SK-N-SH (cell line): ENCODE measurements at regions not wholly inside any gene's neighbourhood (a gene's known extent, or its start where the extent isn't known, plus 50 kb on each side); places are given as distances from the start of the nearest gene placed in this dataset.

Source experiments
- CTCF ChIA-PET: fragments of 300-600, 350-600 bp; formaldehyde crosslinking; extraction: SDS; loops from one replicate; lab custom pipeline; 2021; lab: Yijun Ruan, JAX
- POLR2A ChIA-PET: fragments of 350-600 bp; sonication (Branson Sonifier 250); formaldehyde crosslinking; extraction: SDS; loops from one replicate; lab custom pipeline; 2020; ENCODE audit warnings: antibody characterized with exemption, inconsistent platforms; lab: Yijun Ruan, JAX
- DNase-seq: peaks from one replicate; pipeline ENCODE4 v3.0.0; 2012
- H2AFZ ChIP-seq: fragments of 200-600 bp; sonication (generic); 2 replicates; pipeline ENCODE4 v1.8.1; 2016; ENCODE audit warnings: antibody characterized with exemption, mild to moderate bottlenecking, low read depth
- H3F3A ChIP-seq: fragments of 200-600 bp; sonication (generic); replicated peaks from 2 replicates; pipeline ENCODE3; 2016; ENCODE audit warnings: antibody characterized with exemption, mild to moderate bottlenecking; ENCODE audit not compliant: insufficient read depth
- H3K27ac ChIP-seq, 2 experiments: fragments of 200-500 bp in 1 of 2; fragments of 200-600 bp in 1 of 2; sonication (Bioruptor generic) in 1 of 2; sonication (generic), shearing (Covaris generic) in 1 of 2; 2 replicates each; pipeline versions ENCODE4 v1.5.1 to v1.6.1; 2014 to 2016; ENCODE audit warnings: low read depth in 2 of 2, inconsistent platforms in 1 of 2, low read length in 1 of 2, mild to moderate bottlenecking in 1 of 2, mixed read lengths in 1 of 2
- H3K27me3 ChIP-seq: fragments of 200-600 bp; sonication (generic), shearing (Covaris generic); 2 replicates; pipeline ENCODE4 v1.6.1; 2016; ENCODE audit warnings: mixed run types; ENCODE audit not compliant: insufficient read depth
- H3K36me3 ChIP-seq, 2 experiments: fragments of 200-500 bp in 1 of 2; fragments of 200-600 bp in 1 of 2; sonication (Bioruptor generic) in 1 of 2; sonication (generic) in 1 of 2; replicated peaks in 1 of 2; 2 replicates each; pipeline versions ENCODE3 to v1.5.1; 2014 to 2016; ENCODE audit warnings: low read length in 1 of 2, mild to moderate bottlenecking in 1 of 2; ENCODE audit not compliant: insufficient read depth in 2 of 2, control insufficient read depth in 1 of 2
- H3K4me1 ChIP-seq, 2 experiments: fragments of 200-500 bp in 1 of 2; fragments of 200-600 bp in 1 of 2; sonication (Bioruptor generic) in 1 of 2; sonication (generic), shearing (Covaris generic) in 1 of 2; 2 replicates each; pipeline versions ENCODE4 v1.5.1 to v1.6.1; 2014 to 2016; ENCODE audit warnings: low read depth in 1 of 2, low read length in 1 of 2, mixed run types in 1 of 2; ENCODE audit not compliant: insufficient read depth in 2 of 2, control insufficient read depth in 1 of 2
- H3K4me2 ChIP-seq: fragments of 200-600 bp; sonication (generic), shearing (Covaris generic); 2 replicates; pipeline ENCODE4 v1.6.1; 2017; ENCODE audit warnings: mixed run types
- H3K4me3 ChIP-seq, 2 experiments: fragments of 200-500 bp in 1 of 2; fragments of 200-600 bp in 1 of 2; sonication (Bioruptor generic) in 1 of 2; sonication (generic), shearing (Covaris generic) in 1 of 2; 2 replicates each; pipeline versions ENCODE4 v1.5.1 to v1.8.1; 2014 to 2016; ENCODE audit warnings: low read depth in 2 of 2, inconsistent platforms in 1 of 2, low read length in 1 of 2, mild to moderate bottlenecking in 1 of 2, mixed read lengths in 1 of 2, moderate library complexity in 1 of 2
- H3K79me2 ChIP-seq: fragments of 200-600 bp; sonication (generic); 2 replicates; pipeline ENCODE4 v1.8.1; 2017; ENCODE audit warnings: mild to moderate bottlenecking; ENCODE audit not compliant: insufficient read depth
- H3K9ac ChIP-seq: fragments of 200-600 bp; sonication (generic); 2 replicates; pipeline ENCODE4 v1.6.1; 2017; ENCODE audit warnings: mixed run types
- H3K9me2 ChIP-seq: fragments of 200-600 bp; sonication (generic); 2 replicates; pipeline ENCODE4 v1.6.1; 2017; ENCODE audit warnings: mixed run types
- H3K9me3 ChIP-seq: fragments of 200-600 bp; sonication (generic); 2 replicates; pipeline ENCODE4 v1.6.1; 2017; ENCODE audit warnings: mixed run types, mild to moderate bottlenecking, moderate library complexity
- H4K20me1 ChIP-seq: fragments of 200-600 bp; sonication (generic); 2 replicates; pipeline ENCODE4 v1.6.1; 2017; ENCODE audit warnings: mild to moderate bottlenecking, mixed run types; ENCODE audit not compliant: insufficient read depth
- CHD2 ChIP-seq: fragments of 150-350 bp; IDR thresholded peaks from 2 replicates; pipeline ENCODE4 v1.6.1; 2018; ENCODE audit warnings: low read length; ENCODE audit not compliant: partially characterized antibody
- FOXJ3 ChIP-seq: sonication (generic); formaldehyde crosslinking; IDR thresholded peaks from 2 replicates; pipeline ENCODE4 v1.5.1; 2020; ENCODE audit warnings: mild to moderate bottlenecking, missing genetic modification reagents
- GABPA ChIP-seq: IDR thresholded peaks from 2 replicates; pipeline ENCODE4 v1.4.0; 2012; ENCODE audit warnings: low read depth, mild to moderate bottlenecking
- MXI1 ChIP-seq: IDR thresholded peaks from 2 replicates; pipeline ENCODE4 v1.6.1; 2012; ENCODE audit warnings: mild to moderate bottlenecking, low read depth, low read length, improper control_type of control experiment
- NFIC ChIP-seq: IDR thresholded peaks from 2 replicates; pipeline ENCODE4 v1.4.0; 2012; ENCODE audit warnings: borderline replicate concordance
- POLR2AphosphoS5 ChIP-seq: IDR thresholded peaks from 2 replicates; pipeline ENCODE4 v1.6.1; 2012; ENCODE audit warnings: low read depth, low read length
- RCOR1 ChIP-seq: fragments of 150-350 bp; IDR thresholded peaks from 2 replicates; pipeline ENCODE4 v1.6.1; 2017; ENCODE audit warnings: antibody characterized with exemption, low read length
- RXRA ChIP-seq: IDR thresholded peaks from 2 replicates; pipeline ENCODE4 v1.4.0; 2012; ENCODE audit warnings: low read depth, mild to moderate bottlenecking, borderline replicate concordance
- SIN3A ChIP-seq: IDR thresholded peaks from 2 replicates; pipeline ENCODE4 v1.6.1; 2012; ENCODE audit warnings: low read depth, mild to moderate bottlenecking, low read length, moderate library complexity, borderline replicate concordance
- TAF1 ChIP-seq: IDR thresholded peaks from 2 replicates; pipeline ENCODE4 v1.6.1; 2012; ENCODE audit warnings: low read depth, mild to moderate bottlenecking, low read length, moderate library complexity, borderline replicate concordance
- TCF12 ChIP-seq: IDR thresholded peaks from 2 replicates; pipeline ENCODE4 v1.4.0; 2012
- YY1 ChIP-seq: IDR thresholded peaks from 2 replicates; pipeline ENCODE4 v1.4.0; 2012; ENCODE audit warnings: low read depth, mild to moderate bottlenecking
- WGBS: methylation state at CpG from one replicate; pipeline ENCODE4 v1.1.6; 2017; ENCODE audit warnings: low lambda C conversion rate; 5-methylcytosine and 5-hydroxymethylcytosine counted together
- TF ChIP-seq, protein P1 (sequence below): IDR thresholded peaks from 2 replicates; pipeline ENCODE4 v1.4.0; 2012; ENCODE audit warnings: low read depth
- TF ChIP-seq, protein P2 (sequence below): IDR thresholded peaks from 2 replicates; pipeline ENCODE4 v1.4.0; 2012; ENCODE audit warnings: low read depth, borderline replicate concordance
- TF ChIP-seq, protein P3 (sequence below): fragments of 150-350 bp; IDR thresholded peaks from 2 replicates; pipeline ENCODE4 v1.6.1; 2016; ENCODE audit warnings: mild to moderate bottlenecking, low read depth, low read length

GRCh38 chr15:56797720-56798275, 64.5 kb upstream of the ZNF280D start:
- Histone ChIP-seq H4K20me1 (no peaks in the 10 kb centered on the region), H3K27me3 (no peaks in the 10 kb centered on the region), H3K4me1 (no peaks in the 10 kb centered on the region; a peak in 1 of 4 replicates), H3K9me3 (peaks cover 4% of the 10 kb centered on the region; the same call in 1 of the 2 replicates), H3K4me3 (no peak overlapping the region), H3K9me2 (no peaks in the 10 kb centered on the region), H2AFZ (no peak overlapping the region), H3K79me2 (no peaks in the 10 kb centered on the region), H3F3A (peaks cover 10% of the 10 kb centered on the region), H3K27ac (no peak overlapping the region), H3K36me3 (no peaks in the 10 kb centered on the region), H3K4me2 (no peak overlapping the region), H3K9ac (no peak overlapping the region)
- CTCF ChIA-PET = interaction anchor here (0.9 kb wide), 1 partner anchor 339 kb away, joined by 3 read pairs; no protein-coding TSS in a partner anchor
- POLR2A ChIA-PET = no interaction called here
- no peak for DNase-seq
- TF ChIP-seq MXI1 (no peak), RXRA (no peak), CHD2 (no peak), TAF1 (no peak), NFIC (no peak)
- 0% methylated on average over 1 of the region's 1 CpG for WGBS

GRCh38 chr15:56795502-56795901, 62.2 kb upstream of the ZNF280D start:
- no peaks in the 10 kb centered on the region; a peak in 1 of 4 replicates for H3K4me1 ChIP-seq
- no peak for TF ChIP-seq TCF12
- TF ChIP-seq FOXJ3 (CRISPR knock-in tag) = no peak
- TF ChIP-seq, all 33 proteins: peak for 0
- no peaks in the 10 kb centered on the region for H4K20me1 ChIP-seq
- H3K36me3 ChIP-seq = no peaks in the 10 kb centered on the region
- H3K4me3 ChIP-seq = no peak overlapping the region
- peaks cover 10% of the 10 kb centered on the region for H3F3A ChIP-seq
- H3K9me2 ChIP-seq = no peaks in the 10 kb centered on the region
- H3K27ac ChIP-seq = no peak overlapping the region
- POLR2A ChIA-PET = no interaction called here
- DNase-seq = no peak
- H2AFZ ChIP-seq = no peak overlapping the region
- CTCF ChIA-PET = no interaction called here
- H3K9ac ChIP-seq = no peak overlapping the region
- 67% methylated on average over 4 of the region's 4 CpGs for WGBS
- no peak overlapping the region for H3K4me2 ChIP-seq
- H3K79me2 ChIP-seq = no peaks in the 10 kb centered on the region
- peaks cover 4% of the 10 kb centered on the region; the same call in 1 of the 2 replicates for H3K9me3 ChIP-seq
- no peaks in the 10 kb centered on the region for H3K27me3 ChIP-seq

DNA sequence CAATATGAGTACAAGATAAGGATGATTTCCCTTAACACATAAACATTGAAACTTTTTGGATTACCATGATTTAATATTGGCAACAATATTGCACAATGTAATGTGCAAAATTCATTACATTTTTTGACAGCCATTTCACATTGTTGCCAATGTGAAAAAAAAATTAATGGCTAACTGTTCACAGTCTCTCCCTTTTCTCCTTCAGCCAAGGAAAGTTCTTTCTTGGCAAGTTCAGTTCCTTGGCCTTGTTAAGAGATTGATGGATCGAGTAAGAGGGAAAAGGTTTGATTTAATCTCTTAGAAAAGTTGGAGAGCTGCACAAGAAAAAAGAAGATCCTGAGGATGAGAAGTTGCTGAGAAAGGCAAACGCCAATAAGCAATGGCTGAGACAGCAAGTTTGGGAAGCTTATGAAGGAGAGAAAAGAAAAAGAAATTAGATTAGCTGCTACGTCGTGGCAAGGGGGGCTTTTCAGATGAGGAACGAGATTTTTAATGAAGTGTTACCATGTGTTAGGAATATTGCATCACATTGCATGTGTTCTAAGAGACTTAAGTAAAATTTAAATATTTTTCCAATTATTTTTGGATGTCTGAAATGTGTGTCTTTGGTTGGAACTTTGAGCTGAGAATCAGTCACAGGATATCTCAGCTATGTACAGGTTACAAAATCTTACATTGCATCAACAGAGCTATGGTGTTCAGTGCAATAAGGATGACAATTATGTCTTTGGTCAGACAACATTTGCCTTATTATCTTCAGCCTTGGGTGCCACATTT, 61.4 kb upstream of the ZNF280D start:
- ChIA-PET CTCF (interaction anchor here (2.2 kb wide), 1 partner anchor 14 kb away, joined by 6 read pairs; no protein-coding TSS in a partner anchor), POLR2A (no interaction called here)
- no peak overlapping the region for H3K4me2 ChIP-seq
- no peak for DNase-seq
- peak overlapping the region in 1 of 2 experiments; percentile 53; a peak in 1 of 4 replicates for H3K27ac ChIP-seq
- H3K27me3 ChIP-seq = no peaks in the 10 kb centered on the region
- no peak overlapping the region for H3K9ac ChIP-seq
- H3K4me1 ChIP-seq = no peaks in the 10 kb centered on the region; a peak in 1 of 4 replicates
- H4K20me1 ChIP-seq = no peaks in the 10 kb centered on the region
- no peaks in the 10 kb centered on the region for H3K79me2 ChIP-seq
- peaks cover 4% of the 10 kb centered on the region; the same call in 1 of the 2 replicates for H3K9me3 ChIP-seq
- no peaks in the 10 kb centered on the region for H3K9me2 ChIP-seq
- no peak overlapping the region; the same call in 1 of the 2 replicates for H2AFZ ChIP-seq
- no peak overlapping the region for H3K4me3 ChIP-seq
- WGBS = 82% methylated on average over 5 of the region's 5 CpGs
- peaks cover 10% of the 10 kb centered on the region for H3F3A ChIP-seq
- no peaks in the 10 kb centered on the region for H3K36me3 ChIP-seq
- TF ChIP-seq, protein P1, sequence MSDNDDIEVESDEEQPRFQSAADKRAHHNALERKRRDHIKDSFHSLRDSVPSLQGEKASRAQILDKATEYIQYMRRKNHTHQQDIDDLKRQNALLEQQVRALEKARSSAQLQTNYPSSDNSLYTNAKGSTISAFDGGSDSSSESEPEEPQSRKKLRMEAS = no peak
- TF ChIP-seq, protein P2, sequence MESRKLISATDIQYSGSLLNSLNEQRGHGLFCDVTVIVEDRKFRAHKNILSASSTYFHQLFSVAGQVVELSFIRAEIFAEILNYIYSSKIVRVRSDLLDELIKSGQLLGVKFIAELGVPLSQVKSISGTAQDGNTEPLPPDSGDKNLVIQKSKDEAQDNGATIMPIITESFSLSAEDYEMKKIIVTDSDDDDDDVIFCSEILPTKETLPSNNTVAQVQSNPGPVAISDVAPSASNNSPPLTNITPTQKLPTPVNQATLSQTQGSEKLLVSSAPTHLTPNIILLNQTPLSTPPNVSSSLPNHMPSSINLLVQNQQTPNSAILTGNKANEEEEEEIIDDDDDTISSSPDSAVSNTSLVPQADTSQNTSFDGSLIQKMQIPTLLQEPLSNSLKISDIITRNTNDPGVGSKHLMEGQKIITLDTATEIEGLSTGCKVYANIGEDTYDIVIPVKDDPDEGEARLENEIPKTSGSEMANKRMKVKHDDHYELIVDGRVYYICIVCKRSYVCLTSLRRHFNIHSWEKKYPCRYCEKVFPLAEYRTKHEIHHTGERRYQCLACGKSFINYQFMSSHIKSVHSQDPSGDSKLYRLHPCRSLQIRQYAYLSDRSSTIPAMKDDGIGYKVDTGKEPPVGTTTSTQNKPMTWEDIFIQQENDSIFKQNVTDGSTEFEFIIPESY = no peak
- TF ChIP-seq RCOR1 = no peak
- no peak for TF ChIP-seq SIN3A
- TF ChIP-seq, protein P3, sequence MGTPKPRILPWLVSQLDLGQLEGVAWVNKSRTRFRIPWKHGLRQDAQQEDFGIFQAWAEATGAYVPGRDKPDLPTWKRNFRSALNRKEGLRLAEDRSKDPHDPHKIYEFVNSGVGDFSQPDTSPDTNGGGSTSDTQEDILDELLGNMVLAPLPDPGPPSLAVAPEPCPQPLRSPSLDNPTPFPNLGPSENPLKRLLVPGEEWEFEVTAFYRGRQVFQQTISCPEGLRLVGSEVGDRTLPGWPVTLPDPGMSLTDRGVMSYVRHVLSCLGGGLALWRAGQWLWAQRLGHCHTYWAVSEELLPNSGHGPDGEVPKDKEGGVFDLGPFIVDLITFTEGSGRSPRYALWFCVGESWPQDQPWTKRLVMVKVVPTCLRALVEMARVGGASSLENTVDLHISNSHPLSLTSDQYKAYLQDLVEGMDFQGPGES = no peak
- no peak for TF ChIP-seq YY1
- TF ChIP-seq POLR2AphosphoS5 = no peak
- TF ChIP-seq GABPA = no peak
